HepG2 (cell line): ENCODE measurements at regions not wholly inside any gene's neighbourhood (a gene's known extent, or its start where the extent isn't known, plus 50 kb on each side); places are given as distances from the start of the nearest gene placed in this dataset.

ENCODE experiments used
- MTF1 ChIP-seq: sonication (generic); formaldehyde crosslinking; IDR thresholded peaks from 2 replicates; pipeline ENCODE4 v1.5.0; 2020; ENCODE audit warnings: missing genetic modification reagents
- SIN3B ChIP-seq: fragments of 150-350 bp; IDR thresholded peaks from 2 replicates; pipeline ENCODE4 v1.6.1; 2014; ENCODE audit warnings: low read length
- ZNF335 ChIP-seq: sonication (generic); formaldehyde crosslinking; IDR thresholded peaks from 2 replicates; pipeline ENCODE4 v1.4.0; 2020; ENCODE audit warnings: missing genetic modification reagents
- TF ChIP-seq, protein P1 (sequence below): sonication (generic); formaldehyde crosslinking; IDR thresholded peaks from 2 replicates; pipeline ENCODE4 v1.5.0; 2020; ENCODE audit warnings: missing genetic modification reagents, mild to moderate bottlenecking, borderline replicate concordance
- TF ChIP-seq, protein P2 (sequence below): sonication (generic); formaldehyde crosslinking; IDR thresholded peaks from 2 replicates; pipeline ENCODE4 v1.8.1; 2022; ENCODE audit warnings: mild to moderate bottlenecking, missing genetic modification reagents
- TF ChIP-seq, protein P3 (sequence below), 2 experiments: fragments of 450-650 bp in 1 of 2; sonication (generic) in 1 of 2; formaldehyde crosslinking; IDR thresholded peaks; 2 replicates each; pipeline versions ENCODE4 v1.5.0 to v1.8.0; 2020 to 2022; ENCODE audit warnings: mild to moderate bottlenecking in 1 of 2, missing genetic modification reagents in 1 of 2
- TF ChIP-seq, protein P4 (sequence below): IDR thresholded peaks from 2 replicates; pipeline ENCODE4 v1.6.1; 2016; ENCODE audit warnings: low read depth, control low read depth

DNA sequence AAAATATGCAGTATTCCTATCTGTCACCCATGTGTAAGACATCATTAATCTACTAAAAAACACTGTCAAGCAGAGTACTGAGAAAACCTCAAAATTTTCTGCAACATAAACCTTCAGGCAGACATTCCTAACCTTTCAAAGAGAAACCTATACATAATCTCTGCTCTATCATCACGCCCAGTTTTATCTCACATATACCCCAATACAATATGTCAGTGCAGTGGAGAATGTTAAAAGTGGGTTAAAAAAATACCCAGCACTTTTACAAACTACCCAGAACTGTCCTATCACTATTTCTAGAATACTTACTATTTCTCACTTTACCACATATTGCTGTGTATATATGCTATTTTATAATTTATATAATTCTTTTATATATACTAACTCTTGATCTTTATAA, 922.0 kb upstream of the SORCS1 start:
- TF ChIP-seq SIN3B (no peak), ZNF335 (CRISPR knock-in tag) (no peak), MTF1 (CRISPR knock-in tag) (no peak)
- TF ChIP-seq, protein P1, sequence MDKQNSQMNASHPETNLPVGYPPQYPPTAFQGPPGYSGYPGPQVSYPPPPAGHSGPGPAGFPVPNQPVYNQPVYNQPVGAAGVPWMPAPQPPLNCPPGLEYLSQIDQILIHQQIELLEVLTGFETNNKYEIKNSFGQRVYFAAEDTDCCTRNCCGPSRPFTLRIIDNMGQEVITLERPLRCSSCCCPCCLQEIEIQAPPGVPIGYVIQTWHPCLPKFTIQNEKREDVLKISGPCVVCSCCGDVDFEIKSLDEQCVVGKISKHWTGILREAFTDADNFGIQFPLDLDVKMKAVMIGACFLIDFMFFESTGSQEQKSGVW (CRISPR knock-in tag) = no peak
- TF ChIP-seq, protein P2, sequence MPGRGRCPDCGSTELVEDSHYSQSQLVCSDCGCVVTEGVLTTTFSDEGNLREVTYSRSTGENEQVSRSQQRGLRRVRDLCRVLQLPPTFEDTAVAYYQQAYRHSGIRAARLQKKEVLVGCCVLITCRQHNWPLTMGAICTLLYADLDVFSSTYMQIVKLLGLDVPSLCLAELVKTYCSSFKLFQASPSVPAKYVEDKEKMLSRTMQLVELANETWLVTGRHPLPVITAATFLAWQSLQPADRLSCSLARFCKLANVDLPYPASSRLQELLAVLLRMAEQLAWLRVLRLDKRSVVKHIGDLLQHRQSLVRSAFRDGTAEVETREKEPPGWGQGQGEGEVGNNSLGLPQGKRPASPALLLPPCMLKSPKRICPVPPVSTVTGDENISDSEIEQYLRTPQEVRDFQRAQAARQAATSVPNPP (CRISPR knock-in tag) = no peak
- TF ChIP-seq, protein P3, sequence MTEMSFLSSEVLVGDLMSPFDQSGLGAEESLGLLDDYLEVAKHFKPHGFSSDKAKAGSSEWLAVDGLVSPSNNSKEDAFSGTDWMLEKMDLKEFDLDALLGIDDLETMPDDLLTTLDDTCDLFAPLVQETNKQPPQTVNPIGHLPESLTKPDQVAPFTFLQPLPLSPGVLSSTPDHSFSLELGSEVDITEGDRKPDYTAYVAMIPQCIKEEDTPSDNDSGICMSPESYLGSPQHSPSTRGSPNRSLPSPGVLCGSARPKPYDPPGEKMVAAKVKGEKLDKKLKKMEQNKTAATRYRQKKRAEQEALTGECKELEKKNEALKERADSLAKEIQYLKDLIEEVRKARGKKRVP (CRISPR knock-in tag; IDR thresholded peaks at IDR 0.05) = no peak
- TF ChIP-seq, protein P4, sequence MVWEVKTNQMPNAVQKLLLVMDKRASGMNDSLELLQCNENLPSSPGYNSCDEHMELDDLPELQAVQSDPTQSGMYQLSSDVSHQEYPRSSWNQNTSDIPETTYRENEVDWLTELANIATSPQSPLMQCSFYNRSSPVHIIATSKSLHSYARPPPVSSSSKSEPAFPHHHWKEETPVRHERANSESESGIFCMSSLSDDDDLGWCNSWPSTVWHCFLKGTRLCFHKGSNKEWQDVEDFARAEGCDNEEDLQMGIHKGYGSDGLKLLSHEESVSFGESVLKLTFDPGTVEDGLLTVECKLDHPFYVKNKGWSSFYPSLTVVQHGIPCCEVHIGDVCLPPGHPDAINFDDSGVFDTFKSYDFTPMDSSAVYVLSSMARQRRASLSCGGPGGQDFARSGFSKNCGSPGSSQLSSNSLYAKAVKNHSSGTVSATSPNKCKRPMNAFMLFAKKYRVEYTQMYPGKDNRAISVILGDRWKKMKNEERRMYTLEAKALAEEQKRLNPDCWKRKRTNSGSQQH (CRISPR knock-in tag) = no peak
